A673 (cell line): ENCODE measurements at regions not wholly inside any gene's neighbourhood (a gene's known extent, or its start where the extent isn't known, plus 50 kb on each side); places are given as distances from the start of the nearest gene placed in this dataset.

ENCODE experiments used
- EZH2 ChIP-seq: fragments of 200-600 bp; sonication (generic); IDR thresholded peaks from 2 replicates; pipeline ENCODE4 v1.6.1; 2017; ENCODE audit warnings: borderline replicate concordance, low read depth, mild to moderate bottlenecking, mixed read lengths, antibody characterized with exemption, low read length; ENCODE audit not compliant: poor library complexity, severe bottlenecking
- TF ChIP-seq, protein P1 (sequence below): fragments of 300-800, 200-600 bp; sonication (generic); conservative IDR thresholded peaks from 2 replicates; pipeline ENCODE4 v1.5.1; 2017; ENCODE audit warnings: low read depth, mild to moderate bottlenecking, antibody characterized with exemption, low read length, moderate library complexity, mixed read lengths

DNA sequence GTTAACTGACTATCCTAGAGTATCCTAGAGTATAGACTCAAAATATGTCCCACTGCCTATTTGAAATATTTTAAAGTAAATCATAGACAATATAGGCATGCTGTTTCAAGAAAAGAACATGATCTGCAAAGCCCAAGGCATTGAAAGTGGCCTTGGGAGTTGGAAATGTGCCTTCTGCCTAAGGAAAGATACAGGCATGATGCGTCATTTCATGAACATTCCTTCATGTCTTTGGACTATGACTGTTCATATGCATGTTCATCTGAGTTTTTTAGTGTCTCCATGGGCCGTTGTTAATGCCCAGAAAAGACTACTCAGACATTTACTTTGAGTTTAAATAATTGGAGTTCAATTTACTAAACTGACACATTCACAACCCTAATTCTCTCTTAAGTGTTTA lies 69.7 kb upstream of the PRDM11 start:
- TF ChIP-seq EZH2: no peak
- TF ChIP-seq, protein P1, sequence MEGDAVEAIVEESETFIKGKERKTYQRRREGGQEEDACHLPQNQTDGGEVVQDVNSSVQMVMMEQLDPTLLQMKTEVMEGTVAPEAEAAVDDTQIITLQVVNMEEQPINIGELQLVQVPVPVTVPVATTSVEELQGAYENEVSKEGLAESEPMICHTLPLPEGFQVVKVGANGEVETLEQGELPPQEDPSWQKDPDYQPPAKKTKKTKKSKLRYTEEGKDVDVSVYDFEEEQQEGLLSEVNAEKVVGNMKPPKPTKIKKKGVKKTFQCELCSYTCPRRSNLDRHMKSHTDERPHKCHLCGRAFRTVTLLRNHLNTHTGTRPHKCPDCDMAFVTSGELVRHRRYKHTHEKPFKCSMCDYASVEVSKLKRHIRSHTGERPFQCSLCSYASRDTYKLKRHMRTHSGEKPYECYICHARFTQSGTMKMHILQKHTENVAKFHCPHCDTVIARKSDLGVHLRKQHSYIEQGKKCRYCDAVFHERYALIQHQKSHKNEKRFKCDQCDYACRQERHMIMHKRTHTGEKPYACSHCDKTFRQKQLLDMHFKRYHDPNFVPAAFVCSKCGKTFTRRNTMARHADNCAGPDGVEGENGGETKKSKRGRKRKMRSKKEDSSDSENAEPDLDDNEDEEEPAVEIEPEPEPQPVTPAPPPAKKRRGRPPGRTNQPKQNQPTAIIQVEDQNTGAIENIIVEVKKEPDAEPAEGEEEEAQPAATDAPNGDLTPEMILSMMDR: no peak
